GM21390 (cell line): ENCODE measurements at regions not wholly inside any gene's neighbourhood (a gene's known extent, or its start where the extent isn't known, plus 50 kb on each side); places are given as distances from the start of the nearest gene placed in this dataset.
"Not testable (repeated sequence)": the region's sequence is repeated elsewhere in the genome, so short reads cannot be mapped to it uniquely, and the experiment has no call there.

Experiments
- ATAC-seq: cut with Tn5 transposase; IDR thresholded peaks from one replicate; pipeline ENCODE4 v1.9.1; 2021; ENCODE audit not compliant: unreplicated experiment

GRCh38 chr14:106349678-106350457, 823.5 kb downstream of the TMEM121 start:
- not testable (repeated sequence) for ATAC-seq

GRCh38 chr14:106355007-106355791, 828.8 kb downstream of the TMEM121 start:
- not testable (repeated sequence) for ATAC-seq

GRCh38 chr14:106355881-106356642, 829.7 kb downstream of the TMEM121 start:
- ATAC-seq: not testable (repeated sequence)

- ATAC-seq: not testable (repeated sequence)
Measured at GRCh38 chr14:106356643-106356930, 830.2 kb downstream of the TMEM121 start.

- not testable (repeated sequence) for ATAC-seq
Measured at GRCh38 chr14:106359157-106359887, 832.9 kb downstream of the TMEM121 start.

- not testable (repeated sequence) for ATAC-seq
Measured at GRCh38 chr14:106365371-106365770, 839.0 kb downstream of the TMEM121 start.

- ATAC-seq: not testable (repeated sequence)
Measured at GRCh38 chr14:106365894-106366293, 839.5 kb downstream of the TMEM121 start.

GRCh38 chr14:106366971-106367370, 840.6 kb downstream of the TMEM121 start:
- not testable (repeated sequence) for ATAC-seq

GRCh38 chr14:106369456-106369855, 843.1 kb downstream of the TMEM121 start:
- ATAC-seq: not testable (repeated sequence)

GRCh38 chr14:106372870-106373652, 846.7 kb downstream of the TMEM121 start:
- ATAC-seq: no peak

- ATAC-seq: not testable (repeated sequence)
Measured at GRCh38 chr14:106373653-106374110, 847.3 kb downstream of the TMEM121 start.

- no peak for ATAC-seq
Measured at GRCh38 chr14:106377432-106377831, 851.0 kb downstream of the TMEM121 start.

GRCh38 chr14:106378191-106378590, 851.8 kb downstream of the TMEM121 start:
- ATAC-seq: no peak

- ATAC-seq: no peak
Measured at GRCh38 chr14:106380740-106381139, 854.4 kb downstream of the TMEM121 start.

GRCh38 chr14:106389186-106389585, 862.8 kb downstream of the TMEM121 start:
- not testable (repeated sequence) for ATAC-seq

GRCh38 chr14:106390401-106390800, 864.0 kb downstream of the TMEM121 start:
- no peak for ATAC-seq

- no peak for ATAC-seq
Measured at GRCh38 chr14:106390947-106391346, 864.6 kb downstream of the TMEM121 start.

GRCh38 chr14:106393742-106394141, 867.4 kb downstream of the TMEM121 start:
- ATAC-seq: no peak

GRCh38 chr14:106395456-106396050, 869.2 kb downstream of the TMEM121 start:
- ATAC-seq: no peak
